GM21390 (cell line): ENCODE measurements at regions not wholly inside any gene's neighbourhood (a gene's known extent, or its start where the extent isn't known, plus 50 kb on each side); places are given as distances from the start of the nearest gene placed in this dataset.

Experiments used
- ATAC-seq: cut with Tn5 transposase; IDR thresholded peaks from one replicate; pipeline ENCODE4 v1.9.1; 2021; ENCODE audit not compliant: unreplicated experiment

- ATAC-seq: no peak
These were observed 176.2 kb downstream of the IRX2 start for GRCh38 chr5:2575292-2575691.

DNA sequence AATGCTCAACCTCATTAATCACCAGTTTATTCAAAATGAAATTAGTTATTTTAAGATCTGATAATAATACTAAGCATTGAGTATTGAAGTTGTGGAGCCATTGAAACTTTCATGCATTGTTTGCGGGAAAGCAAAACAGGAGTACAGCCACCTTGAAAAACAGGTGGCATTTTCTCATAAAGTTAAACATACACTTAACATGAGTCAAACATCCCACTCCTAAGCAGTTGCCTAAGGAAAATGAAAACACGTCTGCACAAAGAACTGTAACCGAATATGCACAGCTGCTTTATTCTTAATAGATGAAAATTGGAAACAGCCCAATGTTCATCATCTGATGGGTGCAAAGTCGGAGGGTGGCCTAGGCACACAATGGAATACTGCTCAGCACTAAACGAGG is 177.3 kb downstream of the IRX2 start:
- no peak for ATAC-seq

DNA sequence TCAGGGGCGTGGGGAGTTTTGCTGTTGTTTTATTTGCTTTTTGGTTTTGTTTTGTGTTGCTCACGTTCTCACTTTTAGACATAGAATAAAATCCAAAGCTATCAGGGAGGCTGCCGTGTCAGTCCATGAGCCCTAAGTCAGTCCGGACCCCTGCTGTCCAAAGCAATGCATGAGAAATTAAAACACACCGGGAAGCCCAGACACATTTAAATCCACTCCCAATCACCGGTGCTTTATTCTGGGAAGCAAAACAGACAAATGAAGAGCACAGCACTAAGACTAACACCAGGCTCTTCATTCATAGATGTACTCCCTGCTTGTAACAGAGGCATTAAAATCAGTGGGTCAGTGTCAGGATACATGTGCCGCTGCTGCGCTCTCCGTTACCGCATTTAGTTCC is 180.9 kb downstream of the IRX2 start:
- ATAC-seq: no peak

DNA sequence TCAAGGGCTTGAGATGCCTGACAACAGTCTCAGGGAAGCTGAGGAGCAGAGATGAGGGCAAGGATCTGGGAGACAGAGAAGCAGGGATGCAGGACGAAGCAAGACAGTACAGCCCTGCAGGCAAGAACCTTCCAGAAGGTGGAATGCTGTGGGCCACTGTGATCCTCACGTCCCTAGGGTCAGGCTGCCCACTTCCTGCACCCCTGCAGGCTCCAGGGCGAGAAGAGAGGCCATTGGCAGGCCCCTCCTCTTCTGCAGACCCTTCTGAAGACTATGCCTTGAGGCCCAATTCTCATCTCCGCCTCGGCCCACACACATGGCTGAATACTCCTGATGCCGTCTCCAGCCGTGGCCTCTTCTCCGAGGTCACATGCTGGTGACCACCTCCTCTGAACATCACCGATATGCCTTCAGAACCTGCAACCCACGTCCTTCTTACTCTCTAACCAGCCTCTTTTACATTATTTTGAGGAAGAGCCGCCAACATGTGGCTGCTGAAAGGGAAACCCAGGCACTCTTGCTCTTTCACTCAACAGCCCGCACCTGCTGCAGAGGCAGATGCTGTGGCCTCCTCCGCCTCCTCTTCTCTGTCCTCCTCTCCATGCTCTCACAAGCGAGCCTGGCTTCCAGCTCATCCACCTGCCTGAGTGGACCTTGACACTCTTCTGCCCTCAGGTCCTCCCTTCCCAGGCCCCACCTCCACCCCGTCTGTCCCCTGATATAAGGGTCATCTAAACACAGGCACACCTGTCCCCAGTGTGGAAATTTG is 181.5 kb downstream of the IRX2 start:
- ATAC-seq: no peak

DNA sequence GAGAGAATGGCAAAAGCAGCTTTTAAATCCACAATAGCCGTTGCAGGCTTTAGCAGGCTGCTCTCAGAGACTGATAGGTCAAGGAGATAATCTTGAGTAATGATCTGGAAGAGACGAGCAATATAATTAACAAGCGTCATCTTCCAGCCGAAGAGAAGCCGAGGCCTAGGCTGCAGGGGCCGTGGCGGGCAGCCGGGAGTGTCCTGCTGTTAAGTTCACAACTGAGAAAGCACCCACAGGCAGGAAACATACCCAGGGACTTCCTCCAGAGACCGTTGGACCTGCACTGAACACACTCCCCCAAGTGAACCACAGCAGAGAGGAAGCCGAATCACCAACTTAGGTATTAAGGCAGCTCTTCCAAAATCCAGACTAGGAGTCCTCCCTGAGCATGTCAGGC is 182.3 kb downstream of the IRX2 start:
- ATAC-seq: no peak

- ATAC-seq: no peak
These were observed 185.2 kb downstream of the IRX2 start for GRCh38 chr5:2566284-2566683.

DNA sequence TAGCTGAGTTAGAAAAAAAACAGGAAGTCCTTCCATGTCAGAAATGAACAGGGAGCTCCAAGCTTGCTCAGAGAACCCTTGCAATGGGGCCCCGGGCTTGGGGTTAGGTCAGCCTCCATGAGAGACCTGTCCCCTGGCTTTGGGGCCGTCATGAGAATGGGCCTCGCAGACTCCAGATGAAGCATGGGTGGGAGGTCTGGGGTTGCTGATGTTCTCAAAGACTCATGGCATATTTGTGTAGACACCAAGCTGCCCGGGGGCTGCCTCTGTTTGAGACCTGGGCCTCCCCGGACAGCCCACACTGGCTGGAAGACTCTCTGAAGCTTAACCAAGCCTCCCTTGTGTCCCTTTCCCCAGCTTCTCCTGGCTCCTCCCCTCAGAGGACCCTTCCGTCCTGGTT is 186.3 kb downstream of the IRX2 start:
- no peak for ATAC-seq

GRCh38 chr5:2563046-2563445 is 188.4 kb downstream of the IRX2 start:
- no peak for ATAC-seq

- ATAC-seq: no peak
These were observed 189.4 kb downstream of the IRX2 start for GRCh38 chr5:2562036-2562435.

GRCh38 chr5:2560435-2560834 is 191.0 kb downstream of the IRX2 start:
- no peak for ATAC-seq

GRCh38 chr5:2557435-2557834 is 194.0 kb downstream of the IRX2 start:
- ATAC-seq: no peak

DNA sequence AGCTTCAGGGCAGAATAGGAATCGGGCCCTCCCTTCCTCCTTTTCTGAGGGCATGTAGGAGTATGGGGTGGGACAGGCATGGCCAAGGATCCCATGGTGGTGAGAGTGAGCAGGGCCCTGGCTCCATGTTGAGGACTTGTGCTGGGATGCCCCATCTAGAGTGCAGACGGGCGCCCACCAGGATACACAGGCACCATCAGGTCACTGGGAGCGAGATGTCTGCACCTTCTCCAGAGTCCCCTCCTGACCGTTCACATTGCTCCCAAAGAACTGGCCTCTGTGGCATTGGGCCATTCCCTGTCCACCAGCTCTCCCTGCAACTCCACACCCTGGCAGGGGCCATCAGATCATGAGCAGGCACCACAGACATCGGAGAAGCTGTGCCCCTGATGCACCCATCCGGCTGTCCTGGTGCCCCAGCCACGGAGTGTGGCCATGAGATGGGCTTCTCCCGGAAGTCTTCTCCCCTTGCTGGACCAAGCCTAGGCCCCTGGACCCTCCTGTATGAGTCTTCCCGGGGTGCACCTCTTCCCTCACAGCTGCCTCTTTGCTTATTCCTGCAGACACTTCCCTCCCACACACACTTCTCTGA is 195.0 kb downstream of the IRX2 start:
- ATAC-seq: no peak

DNA sequence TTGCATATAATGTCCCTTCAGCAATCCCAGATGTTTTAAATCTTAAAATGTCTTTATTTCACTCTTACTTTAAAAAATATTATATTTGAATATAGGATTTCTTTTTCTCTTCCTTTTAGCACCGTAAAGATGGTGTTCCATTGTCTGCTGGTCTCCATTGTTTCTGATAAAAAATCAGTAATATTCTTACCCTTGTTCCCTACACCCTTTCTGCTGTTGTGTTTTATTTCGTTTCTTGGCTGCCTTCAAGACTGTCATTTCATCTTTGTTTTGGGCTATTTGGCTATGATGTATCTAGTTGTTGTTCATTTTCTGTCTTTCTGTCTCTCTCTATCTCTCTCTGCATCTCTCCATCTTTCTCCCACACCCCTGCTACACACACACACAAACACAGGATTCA is 197.9 kb downstream of the IRX2 start:
- ATAC-seq: no peak

GRCh38 chr5:2550509-2550908 is 201.0 kb downstream of the IRX2 start:
- ATAC-seq: no peak

- ATAC-seq: no peak
These were observed 201.6 kb downstream of the IRX2 start for GRCh38 chr5:2549900-2550299.

- no peak for ATAC-seq
These were observed 202.1 kb downstream of the IRX2 start for GRCh38 chr5:2549354-2549753.

DNA sequence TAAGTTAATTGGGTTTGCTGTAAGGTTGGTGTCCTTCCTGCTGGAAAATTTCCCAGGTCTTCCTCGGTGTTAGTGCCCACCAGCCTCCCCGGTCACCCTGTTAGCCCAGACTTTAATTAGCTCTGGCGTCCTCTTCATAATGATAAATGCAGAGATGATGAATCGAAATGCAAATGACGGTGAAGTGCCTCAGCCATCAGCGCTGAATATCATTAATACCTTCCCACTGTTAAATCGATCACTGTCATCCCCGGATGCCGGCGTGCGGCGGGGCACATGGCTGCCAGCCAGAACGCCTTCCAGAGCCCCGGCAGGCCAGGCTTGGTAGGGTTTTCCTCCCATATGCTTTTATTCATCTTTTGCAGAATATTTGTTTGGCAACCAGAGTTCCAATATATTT is 204.5 kb downstream of the IRX2 start:
- ATAC-seq: no peak

DNA sequence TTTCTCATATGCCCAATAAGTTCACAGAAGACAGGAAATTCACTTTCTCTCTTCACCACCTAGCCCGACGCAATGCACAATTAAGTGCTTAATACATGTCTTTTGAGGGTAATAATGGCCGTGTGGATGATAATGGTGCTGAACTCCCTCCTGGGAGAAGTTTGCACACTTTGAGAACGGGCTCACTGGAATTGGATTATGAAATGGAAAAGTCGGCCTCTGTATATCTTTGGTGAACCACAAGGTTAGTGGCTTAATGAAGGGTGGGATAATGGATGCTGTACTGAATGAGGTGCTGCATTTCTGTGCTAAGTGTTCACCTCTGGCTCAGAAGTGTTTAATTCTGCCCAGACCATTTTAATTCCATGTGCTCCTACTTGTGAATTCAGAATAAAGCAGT is 207.5 kb downstream of the IRX2 start:
- no peak for ATAC-seq

GRCh38 chr5:2542821-2543220 is 208.7 kb downstream of the IRX2 start:
- no peak for ATAC-seq

DNA sequence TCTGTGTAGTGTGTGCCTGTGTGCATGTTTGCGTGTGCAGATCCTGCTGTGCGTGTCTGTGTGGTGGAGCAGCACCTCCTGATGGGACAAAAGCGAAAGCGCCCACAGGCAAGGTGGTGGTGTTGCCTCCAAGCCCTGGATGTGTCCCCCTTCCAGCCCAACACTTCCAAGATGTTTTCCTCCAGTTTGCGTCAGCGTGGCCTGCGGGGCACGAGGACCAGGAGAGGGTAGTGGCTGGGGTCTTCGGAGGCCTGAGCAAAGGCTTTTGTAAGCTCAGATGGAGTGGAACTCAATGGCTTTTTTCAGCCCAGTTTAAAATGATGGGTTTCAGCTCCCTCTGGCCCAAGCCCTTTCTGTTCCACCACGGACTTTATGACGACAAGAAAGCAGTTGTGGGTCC is 209.5 kb downstream of the IRX2 start:
- ATAC-seq: no peak

DNA sequence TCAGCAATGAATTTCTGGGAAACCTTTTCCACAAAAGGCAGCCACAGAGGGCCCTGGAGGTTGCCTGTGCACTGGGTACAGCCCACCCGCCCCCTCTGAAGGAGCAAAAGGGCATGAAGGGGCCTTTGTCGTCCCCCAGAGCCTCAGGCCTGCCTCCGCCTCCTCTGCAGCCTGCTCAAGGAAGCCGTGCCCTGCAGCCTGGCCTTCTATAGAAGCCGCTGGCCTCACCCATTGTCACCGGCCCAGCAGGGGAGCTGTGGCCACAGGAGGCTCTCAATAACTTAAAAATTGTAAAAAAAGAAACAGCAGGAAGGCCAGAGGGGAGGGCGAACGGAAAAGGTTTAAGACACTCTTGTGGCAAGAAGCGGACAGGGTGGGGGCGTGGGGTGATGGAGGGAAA is 213.3 kb downstream of the IRX2 start:
- no peak for ATAC-seq

DNA sequence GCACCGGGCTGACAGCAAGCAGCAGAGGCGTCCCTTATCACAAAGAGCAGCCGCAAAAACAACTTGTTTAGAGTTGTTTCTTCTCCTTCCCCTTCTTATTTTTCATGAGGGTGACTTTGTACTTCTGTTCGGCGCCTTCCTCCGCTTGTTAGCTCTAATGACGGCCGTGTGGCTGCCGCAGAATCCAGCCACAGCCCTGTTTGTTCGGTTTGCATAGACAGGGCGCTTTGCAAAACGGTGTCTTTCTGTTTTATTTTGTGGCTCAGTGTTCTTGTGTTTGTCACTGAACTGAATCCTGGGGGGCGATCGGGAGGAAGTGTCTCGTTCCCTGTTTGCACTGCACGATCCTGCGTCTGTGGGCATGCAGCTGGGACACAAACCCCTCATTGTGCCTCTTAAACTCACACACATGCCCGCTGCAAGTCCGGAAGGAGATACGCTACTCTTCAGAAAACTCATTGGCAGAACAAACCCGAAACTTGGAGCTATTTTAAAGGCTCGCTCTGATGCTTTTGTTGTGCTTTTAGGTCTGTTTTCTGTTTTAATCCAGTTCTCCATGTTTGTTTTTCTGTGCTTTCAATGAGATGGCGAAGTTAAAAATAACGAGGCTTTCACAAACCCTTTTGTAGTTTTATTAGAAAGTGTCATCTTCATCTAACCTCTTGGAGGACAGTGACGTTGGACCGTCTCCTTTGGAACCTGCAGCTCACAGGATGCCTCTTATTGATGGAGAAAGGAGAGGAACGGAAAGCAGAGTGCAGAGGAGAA is 213.9 kb downstream of the IRX2 start:
- no peak for ATAC-seq
